Neural progenitor cell (in vitro differentiated cells): ENCODE measurements at regions not wholly inside any gene's neighbourhood (a gene's known extent, or its start where the extent isn't known, plus 50 kb on each side); places are given as distances from the start of the nearest gene placed in this dataset.

Source experiments
- CTCF ChIP-seq: fragments of 200-600 bp; sonication (generic); IDR thresholded peaks from 2 replicates; pipeline ENCODE4 v1.5.1; 2017; ENCODE audit warnings: antibody characterized with exemption, mild to moderate bottlenecking
- EZH2 ChIP-seq: fragments of 200-600 bp; sonication (generic); IDR thresholded peaks from 2 replicates; pipeline ENCODE4 v1.6.1; 2017; ENCODE audit warnings: antibody characterized with exemption, mild to moderate bottlenecking, moderate library complexity

- TF ChIP-seq EZH2 (no peak), CTCF (no peak)
Observed at GRCh38 chr13:80663788-80664187, 322.9 kb upstream of the SPRY2 start.
